ENCODE measurements at regions not wholly inside any gene's neighbourhood (a gene's known extent, or its start where the extent isn't known, plus 50 kb on each side); places are given as distances from the start of the nearest gene placed in this dataset.

GRCh38 chr14:22506378-22506710, 82.7 kb downstream of the DAD1 start (continued):
- TF ChIP-seq CHD7 (IDR thresholded peaks at IDR 0.05; ENCODE audit: insufficient replicate concordance, low read length) (no peak), BACH1 (IDR thresholded peaks at IDR 0.05; ENCODE audit: low read length) (no peak), HDAC2 (IDR thresholded peaks at IDR 0.05; ENCODE audit: borderline replicate concordance in 1 of 2, low read depth in 2 of 2, low read length in 2 of 2) (no peak), CBX5 (IDR thresholded peaks at IDR 0.05; ENCODE audit: low read depth, low read length) (no peak), TAF7 (optimal IDR thresholded peaks at IDR 0.05; ENCODE audit: borderline replicate concordance, low read depth, low read length) (no peak), GTF2F1 (IDR thresholded peaks at IDR 0.05; ENCODE audit: borderline replicate concordance, low read depth, low read length) (no peak), KDM4A (IDR thresholded peaks at IDR 0.05; ENCODE audit: low read depth, low read length, severe bottlenecking) (no peak), SP2 (IDR thresholded peaks at IDR 0.05; ENCODE audit: low read length) (no peak), SIX5 (IDR thresholded peaks at IDR 0.05; ENCODE audit: low read depth, low read length) (no peak)
